Body of pancreas (tissue), 4 donors: ENCODE measurements at regions not wholly inside any gene's neighbourhood (a gene's known extent, or its start where the extent isn't known, plus 50 kb on each side); places are given as distances from the start of the nearest gene placed in this dataset.

Source experiments
- POLR2A ChIP-seq, 3 donors: fragments of 450-650 bp; IDR thresholded peaks; one replicate each; pipeline ENCODE4 v1.6.1; 2016; ENCODE audit warnings: antibody characterized with exemption in 3 of 3, mild to moderate bottlenecking in 2 of 3
- TF ChIP-seq, protein P1 (sequence below), 7 experiments: fragments of 450-650 bp in 4 of 7; fragments of 200-600 bp in 3 of 7; sonication (generic) in 3 of 7; IDR thresholded peaks; one replicate each; pipeline ENCODE4 v1.5.1; 2016 to 2019; ENCODE audit warnings: antibody characterized with exemption in 7 of 7

GRCh38 chr2:4527416-4527815, 824.0 kb downstream of the DCDC2C start:
- TF ChIP-seq, protein P1, sequence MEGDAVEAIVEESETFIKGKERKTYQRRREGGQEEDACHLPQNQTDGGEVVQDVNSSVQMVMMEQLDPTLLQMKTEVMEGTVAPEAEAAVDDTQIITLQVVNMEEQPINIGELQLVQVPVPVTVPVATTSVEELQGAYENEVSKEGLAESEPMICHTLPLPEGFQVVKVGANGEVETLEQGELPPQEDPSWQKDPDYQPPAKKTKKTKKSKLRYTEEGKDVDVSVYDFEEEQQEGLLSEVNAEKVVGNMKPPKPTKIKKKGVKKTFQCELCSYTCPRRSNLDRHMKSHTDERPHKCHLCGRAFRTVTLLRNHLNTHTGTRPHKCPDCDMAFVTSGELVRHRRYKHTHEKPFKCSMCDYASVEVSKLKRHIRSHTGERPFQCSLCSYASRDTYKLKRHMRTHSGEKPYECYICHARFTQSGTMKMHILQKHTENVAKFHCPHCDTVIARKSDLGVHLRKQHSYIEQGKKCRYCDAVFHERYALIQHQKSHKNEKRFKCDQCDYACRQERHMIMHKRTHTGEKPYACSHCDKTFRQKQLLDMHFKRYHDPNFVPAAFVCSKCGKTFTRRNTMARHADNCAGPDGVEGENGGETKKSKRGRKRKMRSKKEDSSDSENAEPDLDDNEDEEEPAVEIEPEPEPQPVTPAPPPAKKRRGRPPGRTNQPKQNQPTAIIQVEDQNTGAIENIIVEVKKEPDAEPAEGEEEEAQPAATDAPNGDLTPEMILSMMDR (IDR thresholded peaks at IDR 0.05): no peak
- no peak for TF ChIP-seq POLR2A (IDR thresholded peaks at IDR 0.05)
